Ishikawa (cell line): ENCODE measurements at regions not wholly inside any gene's neighbourhood (a gene's known extent, or its start where the extent isn't known, plus 50 kb on each side); places are given as distances from the start of the nearest gene placed in this dataset.

Experiments used
- CEBPB ChIP-seq: IDR thresholded peaks from 2 replicates; pipeline ENCODE4 v1.6.1; 2012
- CREB1 ChIP-seq: IDR thresholded peaks from 2 replicates; pipeline ENCODE4 v1.6.1; 2012; ENCODE audit warnings: low read depth
- EGR1 ChIP-seq: IDR thresholded peaks from 2 replicates; pipeline ENCODE4 v1.6.1; 2012
- EP300 ChIP-seq: IDR thresholded peaks from 2 replicates; pipeline ENCODE4 v1.6.1; 2012; ENCODE audit warnings: borderline replicate concordance
- TAF1 ChIP-seq: IDR thresholded peaks from 2 replicates; pipeline ENCODE4 v1.6.1; 2012; ENCODE audit warnings: low read depth, mild to moderate bottlenecking
- YY1 ChIP-seq: IDR thresholded peaks from 2 replicates; pipeline ENCODE4 v1.6.1; 2012; ENCODE audit warnings: low read depth
- ZBTB7A ChIP-seq: IDR thresholded peaks from 2 replicates; pipeline ENCODE4 v1.6.1; 2012; ENCODE audit warnings: low read depth
- TF ChIP-seq, protein P1 (sequence below): IDR thresholded peaks from 2 replicates; pipeline ENCODE4 v1.6.1; 2012
- TF ChIP-seq, protein P2 (sequence below): IDR thresholded peaks from 2 replicates; pipeline ENCODE4 v1.6.1; 2012; ENCODE audit warnings: low read depth, mild to moderate bottlenecking
- TF ChIP-seq, protein P3 (sequence below): IDR thresholded peaks from 2 replicates; pipeline ENCODE4 v1.6.1; 2012

DNA sequence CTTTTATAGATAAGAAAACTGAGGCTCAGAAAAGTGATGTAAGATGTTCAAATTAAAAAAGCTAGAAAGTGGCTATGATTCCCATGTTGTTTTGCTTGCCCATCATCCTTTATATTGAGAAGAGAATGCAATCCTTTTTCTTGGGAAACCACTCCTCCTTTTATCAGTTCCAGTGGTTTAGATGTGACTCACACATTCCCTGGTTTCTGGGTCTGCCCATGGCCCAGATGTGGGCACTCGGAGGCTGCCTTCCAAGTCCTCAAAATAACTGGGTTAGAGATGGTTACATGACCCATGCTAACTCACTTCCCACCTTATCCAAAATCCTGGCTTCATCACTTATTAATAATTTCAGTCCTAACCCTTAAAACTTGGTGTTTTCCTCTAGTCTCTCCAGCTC, 550.0 kb downstream of the MDFIC start:
- TF ChIP-seq, protein P1, sequence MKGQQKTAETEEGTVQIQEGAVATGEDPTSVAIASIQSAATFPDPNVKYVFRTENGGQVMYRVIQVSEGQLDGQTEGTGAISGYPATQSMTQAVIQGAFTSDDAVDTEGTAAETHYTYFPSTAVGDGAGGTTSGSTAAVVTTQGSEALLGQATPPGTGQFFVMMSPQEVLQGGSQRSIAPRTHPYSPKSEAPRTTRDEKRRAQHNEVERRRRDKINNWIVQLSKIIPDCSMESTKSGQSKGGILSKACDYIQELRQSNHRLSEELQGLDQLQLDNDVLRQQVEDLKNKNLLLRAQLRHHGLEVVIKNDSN = no peak
- TF ChIP-seq, protein P2, sequence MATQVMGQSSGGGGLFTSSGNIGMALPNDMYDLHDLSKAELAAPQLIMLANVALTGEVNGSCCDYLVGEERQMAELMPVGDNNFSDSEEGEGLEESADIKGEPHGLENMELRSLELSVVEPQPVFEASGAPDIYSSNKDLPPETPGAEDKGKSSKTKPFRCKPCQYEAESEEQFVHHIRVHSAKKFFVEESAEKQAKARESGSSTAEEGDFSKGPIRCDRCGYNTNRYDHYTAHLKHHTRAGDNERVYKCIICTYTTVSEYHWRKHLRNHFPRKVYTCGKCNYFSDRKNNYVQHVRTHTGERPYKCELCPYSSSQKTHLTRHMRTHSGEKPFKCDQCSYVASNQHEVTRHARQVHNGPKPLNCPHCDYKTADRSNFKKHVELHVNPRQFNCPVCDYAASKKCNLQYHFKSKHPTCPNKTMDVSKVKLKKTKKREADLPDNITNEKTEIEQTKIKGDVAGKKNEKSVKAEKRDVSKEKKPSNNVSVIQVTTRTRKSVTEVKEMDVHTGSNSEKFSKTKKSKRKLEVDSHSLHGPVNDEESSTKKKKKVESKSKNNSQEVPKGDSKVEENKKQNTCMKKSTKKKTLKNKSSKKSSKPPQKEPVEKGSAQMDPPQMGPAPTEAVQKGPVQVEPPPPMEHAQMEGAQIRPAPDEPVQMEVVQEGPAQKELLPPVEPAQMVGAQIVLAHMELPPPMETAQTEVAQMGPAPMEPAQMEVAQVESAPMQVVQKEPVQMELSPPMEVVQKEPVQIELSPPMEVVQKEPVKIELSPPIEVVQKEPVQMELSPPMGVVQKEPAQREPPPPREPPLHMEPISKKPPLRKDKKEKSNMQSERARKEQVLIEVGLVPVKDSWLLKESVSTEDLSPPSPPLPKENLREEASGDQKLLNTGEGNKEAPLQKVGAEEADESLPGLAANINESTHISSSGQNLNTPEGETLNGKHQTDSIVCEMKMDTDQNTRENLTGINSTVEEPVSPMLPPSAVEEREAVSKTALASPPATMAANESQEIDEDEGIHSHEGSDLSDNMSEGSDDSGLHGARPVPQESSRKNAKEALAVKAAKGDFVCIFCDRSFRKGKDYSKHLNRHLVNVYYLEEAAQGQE = no peak
- TF ChIP-seq TAF1 = no peak
- TF ChIP-seq, protein P3, sequence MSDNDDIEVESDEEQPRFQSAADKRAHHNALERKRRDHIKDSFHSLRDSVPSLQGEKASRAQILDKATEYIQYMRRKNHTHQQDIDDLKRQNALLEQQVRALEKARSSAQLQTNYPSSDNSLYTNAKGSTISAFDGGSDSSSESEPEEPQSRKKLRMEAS = no peak
- no peak for TF ChIP-seq EP300
- TF ChIP-seq YY1 = no peak
- TF ChIP-seq CREB1 = no peak
- no peak for TF ChIP-seq EGR1
- no peak for TF ChIP-seq ZBTB7A
- TF ChIP-seq CEBPB = no peak
